Stimulated activated CD4-positive, alpha-beta T cell treated with anti-CD3 and anti-CD28 coated beads, Interleukin-12 subunit alpha, Interleukin-12 subunit beta, amount 100 ng/mL, for 24 hours (primary cell): ENCODE measurements at regions not wholly inside any gene's neighbourhood (a gene's known extent, or its start where the extent isn't known, plus 50 kb on each side); places are given as distances from the start of the nearest gene placed in this dataset.
"Not testable (repeated sequence)": the region's sequence is repeated elsewhere in the genome, so short reads cannot be mapped to it uniquely, and the experiment has no call there.

Source experiments
- DNase-seq, 2 experiments: peaks; one replicate each; pipeline ENCODE4 v3.0.0-alpha.2; 2020; ENCODE audit warnings: low read depth in 2 of 2

GRCh38 chr12:34097213-34097612 is 74.9 kb downstream of the ALG10 start:
- DNase-seq: no peak

- no peak for DNase-seq
Measured at GRCh38 chr12:34105392-34105933, 83.2 kb downstream of the ALG10 start.

GRCh38 chr12:34106172-34106571 is 83.9 kb downstream of the ALG10 start:
- no peak for DNase-seq

GRCh38 chr12:34107016-34107415 is 84.7 kb downstream of the ALG10 start:
- DNase-seq: no peak

- no peak for DNase-seq
Measured at GRCh38 chr12:34107781-34108404, 85.6 kb downstream of the ALG10 start.

- DNase-seq: no peak
Measured at GRCh38 chr12:34108405-34108803, 86.1 kb downstream of the ALG10 start.

- no peak for DNase-seq
Measured at GRCh38 chr12:34108967-34109366, 86.7 kb downstream of the ALG10 start.

- no peak for DNase-seq
Measured at GRCh38 chr12:34109390-34109789, 87.1 kb downstream of the ALG10 start.

GRCh38 chr12:34109909-34110531 is 87.7 kb downstream of the ALG10 start:
- DNase-seq: not testable (repeated sequence)

- DNase-seq: no peak
Measured at GRCh38 chr12:34119366-34119765, 97.1 kb downstream of the ALG10 start.

- DNase-seq: no peak
Measured at GRCh38 chr12:34121360-34121759, 99.1 kb downstream of the ALG10 start.

GRCh38 chr12:34123092-34123491 is 100.8 kb downstream of the ALG10 start:
- peak in 1 of 2 experiments; percentile 11 for DNase-seq

GRCh38 chr12:34124608-34125007 is 102.3 kb downstream of the ALG10 start:
- DNase-seq: no peak

- DNase-seq: no peak
Measured at GRCh38 chr12:34126239-34126641, 103.9 kb downstream of the ALG10 start.

- no peak for DNase-seq
Measured at GRCh38 chr12:34126805-34127204, 104.5 kb downstream of the ALG10 start.

- DNase-seq: not testable (repeated sequence)
Measured at GRCh38 chr12:34127379-34127778, 105.1 kb downstream of the ALG10 start.

- DNase-seq: no peak
Measured at GRCh38 chr12:34142430-34142829, 120.1 kb downstream of the ALG10 start.

GRCh38 chr12:34151019-34151418 is 128.7 kb downstream of the ALG10 start:
- DNase-seq: no peak

- no peak for DNase-seq
Measured at GRCh38 chr12:34163443-34163842, 141.1 kb downstream of the ALG10 start.

- DNase-seq: no peak
Measured at GRCh38 chr12:34166427-34167060, 144.2 kb downstream of the ALG10 start.

- not testable (repeated sequence) for DNase-seq
Measured at GRCh38 chr12:34168507-34168906, 146.2 kb downstream of the ALG10 start.

GRCh38 chr12:34186492-34186891 is 164.2 kb downstream of the ALG10 start:
- DNase-seq: no peak

GRCh38 chr12:34188974-34189373 is 166.7 kb downstream of the ALG10 start:
- no peak for DNase-seq
